ENCODE measurements at regions not wholly inside any gene's neighbourhood (a gene's known extent, or its start where the extent isn't known, plus 50 kb on each side); places are given as distances from the start of the nearest gene placed in this dataset.

DNA sequence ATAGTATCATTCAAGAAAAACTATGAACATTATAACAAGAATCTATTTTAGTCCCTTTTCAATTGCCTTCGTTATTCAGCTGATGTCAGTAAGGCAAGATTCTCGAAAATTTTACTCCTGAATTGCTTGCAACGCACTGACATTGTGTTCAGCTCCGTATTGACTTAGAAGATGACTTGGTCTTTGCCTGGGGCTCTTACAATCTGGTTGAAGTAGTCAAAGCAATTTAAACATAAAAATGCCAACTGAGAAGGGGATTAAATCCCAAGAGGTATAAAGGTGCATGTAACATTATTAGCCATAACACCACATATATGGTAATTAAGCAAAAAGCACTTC is 507.1 kb downstream of the CENPC start:
- Histone ChIP-seq H3K36me3 (ENCODE audit: insufficient read depth, low read length, poor library complexity, severe bottlenecking) (no peaks in the 10 kb centered on the region), H3K27me3 (replicated peaks; ENCODE audit: insufficient read depth, low read depth, low read length, poor library complexity) (no peaks in the 10 kb centered on the region), H3K4me3 (ENCODE audit: low read depth, low read length, poor library complexity, severe bottlenecking) (no peak overlapping the region), H3K9me3 (ENCODE audit: low read depth, low read length, poor library complexity, severe bottlenecking) (no peaks in the 10 kb centered on the region), H3K4me1 (ENCODE audit: insufficient read depth, low read length, poor library complexity, severe bottlenecking) (no peaks in the 10 kb centered on the region), H3K27ac (ENCODE audit: low read depth, low read length, poor library complexity, severe bottlenecking) (no peak overlapping the region)
- no peak for TF ChIP-seq EZH2 (IDR thresholded peaks at IDR 0.05; ENCODE audit: borderline replicate concordance, low read depth, low read length, poor library complexity, severe bottlenecking)
- TF ChIP-seq, protein P1, sequence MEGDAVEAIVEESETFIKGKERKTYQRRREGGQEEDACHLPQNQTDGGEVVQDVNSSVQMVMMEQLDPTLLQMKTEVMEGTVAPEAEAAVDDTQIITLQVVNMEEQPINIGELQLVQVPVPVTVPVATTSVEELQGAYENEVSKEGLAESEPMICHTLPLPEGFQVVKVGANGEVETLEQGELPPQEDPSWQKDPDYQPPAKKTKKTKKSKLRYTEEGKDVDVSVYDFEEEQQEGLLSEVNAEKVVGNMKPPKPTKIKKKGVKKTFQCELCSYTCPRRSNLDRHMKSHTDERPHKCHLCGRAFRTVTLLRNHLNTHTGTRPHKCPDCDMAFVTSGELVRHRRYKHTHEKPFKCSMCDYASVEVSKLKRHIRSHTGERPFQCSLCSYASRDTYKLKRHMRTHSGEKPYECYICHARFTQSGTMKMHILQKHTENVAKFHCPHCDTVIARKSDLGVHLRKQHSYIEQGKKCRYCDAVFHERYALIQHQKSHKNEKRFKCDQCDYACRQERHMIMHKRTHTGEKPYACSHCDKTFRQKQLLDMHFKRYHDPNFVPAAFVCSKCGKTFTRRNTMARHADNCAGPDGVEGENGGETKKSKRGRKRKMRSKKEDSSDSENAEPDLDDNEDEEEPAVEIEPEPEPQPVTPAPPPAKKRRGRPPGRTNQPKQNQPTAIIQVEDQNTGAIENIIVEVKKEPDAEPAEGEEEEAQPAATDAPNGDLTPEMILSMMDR (conservative IDR thresholded peaks at IDR 0.05; ENCODE audit: low read depth, low read length): no peak
- POLR2A ChIA-PET (ENCODE audit: low non-redundant PET): no interaction called here
- CTCF ChIA-PET: no interaction called here
- intact Hi-C loops (cut with micrococcal nuclease; ENCODE audit: unreplicated experiment): no loop called here
- DNase-seq (ENCODE audit: low spot score): no peak
- BruUV-seq (replicated peaks): no TSS peak

DNA sequence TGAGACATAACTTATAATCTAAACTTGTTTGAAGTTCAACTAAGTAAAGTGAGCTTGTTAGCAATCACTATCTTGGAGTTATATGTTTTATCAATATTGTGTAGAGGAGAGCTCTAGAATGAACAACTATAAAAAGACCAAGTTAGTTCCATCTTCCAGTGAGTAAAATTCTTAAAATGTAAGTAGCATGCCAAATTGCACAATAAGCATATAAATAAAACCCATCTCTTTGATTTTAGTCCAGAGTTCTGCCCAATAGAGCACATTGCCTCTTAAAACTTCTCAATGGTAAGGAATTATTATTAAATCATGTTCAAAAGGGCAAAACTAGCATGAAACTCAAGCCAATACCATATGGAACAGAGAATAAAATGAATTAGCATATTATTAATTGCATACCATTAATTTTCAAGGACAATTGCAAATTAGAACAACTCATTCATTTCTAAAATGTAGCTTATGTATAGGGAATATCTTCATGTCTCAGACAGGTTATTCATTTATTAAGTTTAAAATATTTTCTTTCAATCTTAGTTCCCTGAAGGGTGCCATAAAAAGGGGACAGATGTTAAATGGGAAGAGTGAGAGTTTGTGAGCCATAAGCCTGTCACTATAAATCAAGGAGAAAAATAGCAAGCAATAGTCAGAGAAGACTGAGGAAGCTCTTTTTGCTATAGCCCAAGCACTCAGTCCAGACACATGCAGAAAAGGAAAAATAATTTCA is 507.6 kb downstream of the CENPC start:
- no peak for DNase-seq (ENCODE audit: low spot score)
- H3K36me3 ChIP-seq (ENCODE audit: insufficient read depth, low read length, poor library complexity, severe bottlenecking): no peaks in the 10 kb centered on the region
- H3K4me1 ChIP-seq (ENCODE audit: insufficient read depth, low read length, poor library complexity, severe bottlenecking): no peaks in the 10 kb centered on the region
- no peak overlapping the region for H3K27ac ChIP-seq (ENCODE audit: low read depth, low read length, poor library complexity, severe bottlenecking)
- intact Hi-C loops (cut with micrococcal nuclease; ENCODE audit: unreplicated experiment): no loop called here
- BruUV-seq (replicated peaks): no TSS peak
- H3K4me3 ChIP-seq (ENCODE audit: low read depth, low read length, poor library complexity, severe bottlenecking): no peak overlapping the region
- POLR2A ChIA-PET (ENCODE audit: low non-redundant PET): no interaction called here
- no peaks in the 10 kb centered on the region for H3K9me3 ChIP-seq (ENCODE audit: low read depth, low read length, poor library complexity, severe bottlenecking)
- no peaks in the 10 kb centered on the region for H3K27me3 ChIP-seq (replicated peaks; ENCODE audit: insufficient read depth, low read depth, low read length, poor library complexity)
- CTCF ChIA-PET: no interaction called here
- TF ChIP-seq, protein P1 (conservative IDR thresholded peaks at IDR 0.05; ENCODE audit: low read depth, low read length): no peak
- TF ChIP-seq EZH2 (IDR thresholded peaks at IDR 0.05; ENCODE audit: borderline replicate concordance, low read depth, low read length, poor library complexity, severe bottlenecking): no peak

DNA sequence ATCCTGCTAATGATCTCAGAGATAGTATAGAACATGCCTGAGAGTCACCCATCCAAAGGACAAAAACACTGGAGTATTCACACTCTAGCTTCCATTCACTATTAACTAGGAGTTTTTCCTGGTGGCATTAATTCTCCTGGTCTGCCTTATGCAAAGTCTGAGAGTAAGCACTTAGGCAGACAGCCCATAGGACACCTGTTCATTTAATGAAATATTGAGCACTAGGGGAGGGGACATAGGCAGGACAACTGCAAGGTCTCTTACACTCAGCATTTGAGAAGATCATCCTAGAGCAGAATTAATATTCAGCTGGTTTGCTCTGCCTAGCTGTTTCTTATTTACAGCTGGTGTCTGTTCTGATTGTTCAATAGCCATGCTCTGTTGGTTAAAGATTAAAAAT is 508.5 kb downstream of the CENPC start:
- TF ChIP-seq EZH2 (IDR thresholded peaks at IDR 0.05; ENCODE audit: borderline replicate concordance, low read depth, low read length, poor library complexity, severe bottlenecking): no peak
- TF ChIP-seq, protein P1 (conservative IDR thresholded peaks at IDR 0.05; ENCODE audit: low read depth, low read length): no peak
- Histone ChIP-seq H3K27me3 (replicated peaks; ENCODE audit: insufficient read depth, low read depth, low read length, poor library complexity) (no peaks in the 10 kb centered on the region), H3K9me3 (ENCODE audit: low read depth, low read length, poor library complexity, severe bottlenecking) (no peaks in the 10 kb centered on the region), H3K4me1 (ENCODE audit: insufficient read depth, low read length, poor library complexity, severe bottlenecking) (no peaks in the 10 kb centered on the region), H3K36me3 (ENCODE audit: insufficient read depth, low read length, poor library complexity, severe bottlenecking) (no peaks in the 10 kb centered on the region), H3K27ac (ENCODE audit: low read depth, low read length, poor library complexity, severe bottlenecking) (no peak overlapping the region), H3K4me3 (ENCODE audit: low read depth, low read length, poor library complexity, severe bottlenecking) (no peak overlapping the region)
- DNase-seq (ENCODE audit: low spot score): no peak
- BruUV-seq (replicated peaks): no TSS peak
- POLR2A ChIA-PET (ENCODE audit: low non-redundant PET): no interaction called here
- CTCF ChIA-PET: no interaction called here
- intact Hi-C loops (cut with micrococcal nuclease; ENCODE audit: unreplicated experiment): no loop called here
